Erythroblast (primary cell): ENCODE measurements at regions not wholly inside any gene's neighbourhood (a gene's known extent, or its start where the extent isn't known, plus 50 kb on each side); places are given as distances from the start of the nearest gene placed in this dataset.

ENCODE experiments used
- DNase-seq, 2 experiments: peaks; one replicate each; lab custom pipeline; 2025; lab: John Stamatoyannopoulos, UW
- GATA1 ChIP-seq: IDR thresholded peaks from 2 replicates; pipeline ENCODE4 v1.6.1; 2011; ENCODE audit warnings: low read depth, mild to moderate bottlenecking, control low read depth, low read length, moderate library complexity
- POLR2A ChIP-seq: IDR thresholded peaks from 2 replicates; pipeline ENCODE4 v1.6.1; 2011; ENCODE audit warnings: mild to moderate bottlenecking, low read length

- no peak for DNase-seq
- TF ChIP-seq GATA1, result no peak
- no peak for TF ChIP-seq POLR2A
Measured at GRCh38 chr10:20958764-20959163, 61.7 kb upstream of the NEBL start.

GRCh38 chr10:20958225-20958624 lies 61.1 kb upstream of the NEBL start:
- DNase-seq, result no peak
- TF ChIP-seq GATA1 (no peak), POLR2A (no peak)

- no peak for DNase-seq
- TF ChIP-seq GATA1, result no peak
- TF ChIP-seq POLR2A, result no peak
Measured at GRCh38 chr10:20957744-20958143, 60.6 kb upstream of the NEBL start.

- TF ChIP-seq GATA1, result no peak
- no peak for TF ChIP-seq POLR2A
Measured at GRCh38 chr10:20956843-20957242, 59.7 kb upstream of the NEBL start.

GRCh38 chr10:20955355-20955893 lies 58.3 kb upstream of the NEBL start:
- no peak for DNase-seq
- TF ChIP-seq GATA1 (no peak), POLR2A (no peak)

More at GRCh38 chr10:20956843-20957242, 59.7 kb upstream of the NEBL start:
- no peak for DNase-seq

GRCh38 chr10:20954519-20954918 lies 57.4 kb upstream of the NEBL start:
- DNase-seq, result no peak
- TF ChIP-seq GATA1 (no peak), POLR2A (no peak)

- TF ChIP-seq GATA1 (no peak), POLR2A (no peak)
- DNase-seq, result no peak
Measured at GRCh38 chr10:20953120-20953519, 56.0 kb upstream of the NEBL start.

- DNase-seq, result no peak
- no peak for TF ChIP-seq POLR2A
Measured at GRCh38 chr10:20949967-20950366, 52.9 kb upstream of the NEBL start.

GRCh38 chr10:20948686-20949327 lies 51.7 kb upstream of the NEBL start:
- TF ChIP-seq POLR2A, result no peak
- TF ChIP-seq GATA1, result no peak
- no peak for DNase-seq
